Adrenal gland (tissue), 5 donors: ENCODE measurements at regions not wholly inside any gene's neighbourhood (a gene's known extent, or its start where the extent isn't known, plus 50 kb on each side); places are given as distances from the start of the nearest gene placed in this dataset.

Source experiments
- CTCF ChIP-seq, 6 experiments: fragments of 450-650 bp in 4 of 6; fragments of 200-600 bp in 2 of 6; sonication (generic) in 1 of 6; IDR thresholded peaks; 1 replicate in 5 of 6; 2 replicates in 1 of 6; pipeline versions ENCODE4 v1.5.1 to v1.8.0; 2016 to 2021; ENCODE audit warnings: antibody characterized with exemption in 6 of 6, mild to moderate bottlenecking in 2 of 6, moderate library complexity in 1 of 6
- POLR2A ChIP-seq, 2 donors: fragments of 450-650 bp; IDR thresholded peaks; one replicate each; pipeline ENCODE4 v1.6.1; 2017; ENCODE audit warnings: antibody characterized with exemption in 2 of 2, mild to moderate bottlenecking in 2 of 2, moderate library complexity in 1 of 2
- donor health status: DM: no; HTN: no; CAD: no.

- TF ChIP-seq POLR2A (IDR thresholded peaks at IDR 0.05) (no peak), CTCF (IDR thresholded peaks at IDR 0.05) (no peak)
These were observed 60.6 kb upstream of the TRIO start for GRCh38 chr5:14082523-14082922.
